ENCODE measurements at regions not wholly inside any gene's neighbourhood (a gene's known extent, or its start where the extent isn't known, plus 50 kb on each side); places are given as distances from the start of the nearest gene placed in this dataset.

DNA sequence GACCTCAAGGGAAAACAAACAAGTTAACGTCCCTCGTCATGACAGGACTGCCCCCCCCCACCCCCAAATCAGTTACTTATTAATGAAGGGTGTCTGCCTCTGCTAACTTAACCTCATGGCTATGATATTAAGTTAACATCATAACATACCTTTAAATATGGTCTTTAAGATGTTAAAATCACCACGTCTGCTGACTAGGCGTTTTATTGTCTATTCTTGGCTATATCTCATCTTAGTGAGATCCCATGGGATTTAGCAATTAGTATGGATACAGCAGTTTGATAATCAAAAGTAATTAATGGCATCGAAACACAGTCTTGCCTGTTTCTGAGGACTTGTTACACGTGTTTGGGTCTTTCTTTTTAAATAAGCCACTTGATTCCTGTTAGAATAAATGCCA, 186.9 kb downstream of the FOXB1 start:
- DNase-seq (ENCODE audit: low read depth, low spot score) = no peak
- H3K4me3 ChIP-seq (ENCODE audit: low read length) = no peak overlapping the region

- no peak for DNase-seq (ENCODE audit: low read depth, low spot score)
Observed at GRCh38 chr15:60191821-60192220, 187.7 kb downstream of the FOXB1 start.

DNA sequence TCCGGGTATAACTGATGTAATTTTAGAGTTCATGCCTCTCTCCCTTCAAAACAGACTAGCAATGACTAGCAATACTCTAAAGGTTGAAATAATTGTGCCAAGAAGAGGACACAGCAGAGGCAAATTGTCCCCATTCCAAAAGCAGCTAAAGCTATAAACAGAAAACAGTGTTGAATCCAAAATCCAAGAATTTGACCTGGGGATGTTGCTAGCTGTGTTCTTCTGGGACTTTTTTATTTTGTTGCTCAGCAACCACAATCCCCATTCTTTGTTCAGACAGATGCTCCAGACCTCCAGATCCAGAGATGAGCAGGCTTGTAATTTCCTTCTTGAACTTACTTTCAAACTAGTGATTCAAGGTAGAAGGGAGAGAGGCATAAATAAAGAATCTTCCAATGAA, 191.5 kb downstream of the FOXB1 start:
- no peak for DNase-seq (ENCODE audit: low read depth, low spot score)
- H3K4me3 ChIP-seq (ENCODE audit: low read length) = no peak overlapping the region

More at GRCh38 chr15:60191821-60192220, 187.7 kb downstream of the FOXB1 start:
- no peak overlapping the region for H3K4me3 ChIP-seq (ENCODE audit: low read length)

GRCh38 chr15:60204131-60204885, 193.5 kb downstream of the ANXA2 start:
- H3K4me3 ChIP-seq (ENCODE audit: low read length) = no peak overlapping the region
- no peak for DNase-seq (ENCODE audit: low read depth, low spot score)

- no peak for DNase-seq (ENCODE audit: low read depth, low spot score)
- no peak overlapping the region for H3K4me3 ChIP-seq (ENCODE audit: low read length)
Observed at GRCh38 chr15:60208709-60209108, 189.1 kb downstream of the ANXA2 start.

DNA sequence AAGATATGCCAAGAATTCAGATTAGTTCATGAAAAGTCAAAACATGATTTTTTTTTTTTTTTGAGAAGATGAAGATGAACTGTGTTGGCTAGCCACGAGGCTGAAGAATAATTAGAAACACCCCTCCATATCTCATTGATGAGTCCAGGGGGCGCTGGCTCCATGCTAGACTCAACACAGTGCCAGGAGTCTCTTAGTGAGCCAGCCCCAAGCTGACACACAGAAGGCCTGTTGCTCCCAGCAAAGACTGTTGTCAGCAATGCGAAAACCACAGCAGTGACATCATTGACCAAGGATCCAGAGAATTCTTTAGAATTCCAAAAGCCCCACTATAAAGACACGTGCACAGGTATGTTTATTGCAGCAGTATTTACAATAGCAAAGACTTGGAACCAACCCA, 185.2 kb downstream of the ANXA2 start:
- DNase-seq (ENCODE audit: low read depth, low spot score) = no peak

DNA sequence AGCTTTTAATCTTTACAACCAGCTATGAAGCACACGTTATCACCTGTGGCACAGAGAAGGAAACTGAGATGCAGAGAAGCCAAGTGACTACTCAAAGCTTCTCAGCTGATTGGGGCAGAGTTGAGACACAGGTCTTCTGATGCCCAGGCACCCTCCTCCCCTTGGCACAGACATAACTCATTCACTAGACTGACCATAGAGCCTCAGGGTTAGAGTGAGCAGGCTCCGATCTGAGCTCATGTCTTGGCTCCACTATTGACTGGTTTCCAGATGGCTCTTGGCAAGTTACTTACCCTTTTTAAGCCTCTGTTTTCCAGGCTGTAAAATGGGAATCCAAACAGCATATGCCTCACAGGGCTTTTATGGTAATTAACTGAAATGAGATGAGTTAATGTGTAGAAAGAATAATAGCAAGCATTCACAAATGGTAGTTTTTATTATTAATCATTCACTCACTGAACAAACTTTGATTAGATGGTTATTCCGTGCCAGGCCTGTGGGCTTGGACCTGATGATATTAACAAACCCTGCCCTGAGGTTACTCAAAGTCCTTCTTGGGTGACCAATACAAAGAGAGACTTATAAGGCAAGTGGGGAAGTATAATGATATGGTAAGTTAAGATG, 184.3 kb downstream of the ANXA2 start:
- DNase-seq (ENCODE audit: low read depth, low spot score) = no peak

More for the DNA sequence above, 185.2 kb downstream of the ANXA2 start:
- H3K4me3 ChIP-seq (ENCODE audit: low read length) = no peak overlapping the region

GRCh38 chr15:60214201-60214600, 183.6 kb downstream of the ANXA2 start:
- DNase-seq (ENCODE audit: low read depth, low spot score) = no peak
- H3K4me3 ChIP-seq (ENCODE audit: low read length) = no peak overlapping the region

More for the DNA sequence above, 184.3 kb downstream of the ANXA2 start:
- no peak overlapping the region for H3K4me3 ChIP-seq (ENCODE audit: low read length)

GRCh38 chr15:60215225-60215963, 182.4 kb downstream of the ANXA2 start:
- no peak overlapping the region for H3K4me3 ChIP-seq (ENCODE audit: low read length)
- DNase-seq (ENCODE audit: low read depth, low spot score) = no peak

DNA sequence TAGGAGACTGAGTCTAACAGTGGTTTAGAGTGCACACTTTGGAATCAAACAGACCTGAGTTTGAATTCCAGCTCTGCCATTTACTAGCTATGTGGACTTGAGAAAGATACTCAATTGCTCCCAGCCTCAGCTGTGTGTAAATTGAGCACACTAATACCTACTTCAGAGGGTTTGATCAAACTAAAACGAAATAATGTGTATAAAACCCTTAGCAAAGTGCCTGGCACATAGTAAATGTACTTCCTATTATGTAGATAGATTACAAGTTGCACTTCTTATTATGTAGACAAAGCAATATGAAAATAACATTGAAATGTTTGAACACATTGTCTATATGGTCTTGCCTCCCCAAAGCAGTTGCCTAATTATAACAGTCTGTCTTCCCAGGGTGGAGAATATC, 180.6 kb downstream of the ANXA2 start:
- H3K4me3 ChIP-seq (ENCODE audit: low read length) = no peak overlapping the region
- DNase-seq (ENCODE audit: low read depth, low spot score) = no peak

- no peak overlapping the region for H3K4me3 ChIP-seq (ENCODE audit: low read length)
- DNase-seq (ENCODE audit: low read depth, low spot score) = no peak
Observed at GRCh38 chr15:60218256-60218655, 179.5 kb downstream of the ANXA2 start.

GRCh38 chr15:60219866-60220265, 177.9 kb downstream of the ANXA2 start:
- H3K4me3 ChIP-seq (ENCODE audit: low read length) = no peak overlapping the region
- no peak for DNase-seq (ENCODE audit: low read depth, low spot score)

DNA sequence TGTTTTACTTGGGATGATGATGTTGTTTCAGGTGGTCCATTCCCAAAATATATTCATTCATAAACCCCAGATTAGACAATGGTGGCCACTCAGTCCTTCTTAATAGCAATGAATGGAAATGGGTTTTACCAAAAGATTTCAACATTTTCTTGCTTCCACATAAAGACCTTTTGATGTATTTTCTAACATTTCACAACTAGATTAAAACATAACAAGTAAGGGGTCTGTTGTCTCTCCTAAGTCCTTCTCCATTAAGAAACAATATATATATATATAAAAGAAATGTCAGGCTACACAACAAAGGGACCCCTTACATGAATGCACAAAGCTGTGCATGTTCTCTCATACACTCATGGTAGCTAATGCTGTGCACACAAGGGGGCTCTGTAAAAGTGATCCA, 176.4 kb downstream of the ANXA2 start:
- H3K4me3 ChIP-seq (ENCODE audit: low read length) = no peak overlapping the region
- no peak for DNase-seq (ENCODE audit: low read depth, low spot score)

DNA sequence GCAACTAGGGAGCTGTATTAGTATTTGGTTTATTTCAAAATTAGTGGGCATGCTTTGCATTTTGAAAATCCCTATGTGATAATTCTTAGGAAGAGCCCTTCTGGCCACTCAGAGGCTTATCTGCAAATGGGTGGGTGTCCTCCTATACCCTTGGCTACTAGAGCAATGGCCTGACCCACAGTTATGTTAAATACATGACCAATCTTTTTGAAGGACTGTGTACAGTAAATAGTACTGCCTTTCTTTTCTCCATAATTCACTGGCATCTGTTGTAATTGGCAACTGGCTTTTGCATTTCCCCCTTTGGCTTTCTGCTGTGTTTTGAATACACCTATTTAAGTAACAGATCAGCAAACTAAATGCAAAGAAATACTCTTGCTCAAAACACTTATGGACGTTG, 175.4 kb downstream of the ANXA2 start:
- no peak for DNase-seq (ENCODE audit: low read depth, low spot score)
- H3K4me3 ChIP-seq (ENCODE audit: low read length) = no peak overlapping the region

DNA sequence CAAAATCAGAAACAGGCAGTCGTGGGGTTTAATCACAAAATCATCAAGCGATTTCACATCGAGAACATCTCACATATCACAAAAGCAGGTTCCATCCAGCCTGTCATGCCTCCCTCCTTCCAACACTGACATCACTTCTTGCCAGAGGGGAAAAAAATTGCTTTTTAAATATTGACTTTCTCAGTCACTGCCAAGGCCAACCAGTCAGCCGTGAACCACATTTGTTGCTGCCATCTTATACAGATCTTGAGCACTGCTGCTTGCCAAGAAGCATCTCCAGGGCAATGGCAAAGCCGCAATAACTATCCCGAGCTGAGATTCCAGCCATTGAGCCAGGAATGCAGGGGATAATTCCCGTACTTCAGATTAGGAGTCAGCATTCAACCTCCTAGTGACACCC, 174.6 kb downstream of the ANXA2 start:
- no peak for DNase-seq (ENCODE audit: low read depth, low spot score)

GRCh38 chr15:60226924-60227323, 170.9 kb downstream of the ANXA2 start:
- H3K4me3 ChIP-seq (ENCODE audit: low read length) = no peak overlapping the region
- no peak for DNase-seq (ENCODE audit: low read depth, low spot score)

More for the DNA sequence above, 174.6 kb downstream of the ANXA2 start:
- no peak overlapping the region for H3K4me3 ChIP-seq (ENCODE audit: low read length)

GRCh38 chr15:60228101-60228500, 169.7 kb downstream of the ANXA2 start:
- no peak for DNase-seq (ENCODE audit: low read depth, low spot score)
- H3K4me3 ChIP-seq (ENCODE audit: low read length) = no peak overlapping the region

GRCh38 chr15:60228619-60229018, 169.2 kb downstream of the ANXA2 start:
- no peak overlapping the region for H3K4me3 ChIP-seq (ENCODE audit: low read length)
- no peak for DNase-seq (ENCODE audit: low read depth, low spot score)

- no peak overlapping the region for H3K4me3 ChIP-seq (ENCODE audit: low read length)
- DNase-seq (ENCODE audit: low read depth, low spot score) = no peak
Observed at GRCh38 chr15:60235951-60236710, 161.7 kb downstream of the ANXA2 start.

All from Jurkat, Clone E6-1 (cell line).